GM12892 (cell line): ENCODE measurements at regions not wholly inside any gene's neighbourhood (a gene's known extent, or its start where the extent isn't known, plus 50 kb on each side); places are given as distances from the start of the nearest gene placed in this dataset.
"Not testable (repeated sequence)": the region's sequence is repeated elsewhere in the genome, so short reads cannot be mapped to it uniquely, and the experiment has no call there.

Experiments
- DNase-seq: peaks from one replicate; pipeline ENCODE4 v3.0.0; 2011; ENCODE audit not compliant: insufficient read length
- FAIRE-seq: peaks from 2 replicates; lab custom pipeline; 2011; peaks lifted over from hg19 to GRCh38; lab: Jason Lieb, UNC
- POLR2A ChIP-seq: IDR thresholded peaks from 2 replicates; pipeline ENCODE4 v1.6.1; 2011; ENCODE audit warnings: low read depth, low read length, control low read depth
- POLR2AphosphoS5 ChIP-seq: IDR thresholded peaks from 2 replicates; pipeline ENCODE4 v1.6.1; 2011; ENCODE audit warnings: low read depth, low read length, control low read depth
- TAF1 ChIP-seq: IDR thresholded peaks from 2 replicates; pipeline ENCODE4 v1.6.1; 2011; ENCODE audit warnings: low read depth, mild to moderate bottlenecking, control low read depth, low read length, borderline replicate concordance

GRCh38 chr2:147440734-147441133 lies 404.1 kb upstream of the ACVR2A start:
- FAIRE-seq = no peak
- no peak for DNase-seq
- TF ChIP-seq TAF1 (no peak), POLR2A (no peak), POLR2AphosphoS5 (no peak)

GRCh38 chr2:147439986-147440385 lies 404.8 kb upstream of the ACVR2A start:
- TF ChIP-seq POLR2AphosphoS5 (no peak), TAF1 (no peak), POLR2A (no peak)
- no peak for FAIRE-seq
- no peak for DNase-seq

GRCh38 chr2:147438882-147439281 lies 405.9 kb upstream of the ACVR2A start:
- FAIRE-seq = no peak

GRCh38 chr2:147433822-147434221 lies 411.0 kb upstream of the ACVR2A start:
- DNase-seq (no peak), FAIRE-seq (no peak)
- no peak for TF ChIP-seq POLR2A
- TF ChIP-seq POLR2AphosphoS5 = no peak
- no peak for TF ChIP-seq TAF1

More at GRCh38 chr2:147438882-147439281, 405.9 kb upstream of the ACVR2A start:
- TF ChIP-seq POLR2AphosphoS5 = no peak
- no peak for TF ChIP-seq TAF1
- TF ChIP-seq POLR2A = no peak
- no peak for DNase-seq

- DNase-seq (no peak), FAIRE-seq (no peak)
- no peak for TF ChIP-seq POLR2AphosphoS5
- no peak for TF ChIP-seq POLR2A
- TF ChIP-seq TAF1 = no peak
These were observed 414.4 kb upstream of the ACVR2A start for GRCh38 chr2:147430408-147430807.

GRCh38 chr2:147428120-147428747 lies 416.6 kb upstream of the ACVR2A start:
- DNase-seq (no peak), FAIRE-seq (no peak)
- no peak for TF ChIP-seq TAF1
- no peak for TF ChIP-seq POLR2A
- TF ChIP-seq POLR2AphosphoS5 = no peak

GRCh38 chr2:147425437-147426029 lies 419.3 kb upstream of the ACVR2A start:
- DNase-seq (no peak), FAIRE-seq (no peak)
- TF ChIP-seq POLR2AphosphoS5 (no peak), TAF1 (no peak), POLR2A (no peak)

GRCh38 chr2:147424766-147425165 lies 420.1 kb upstream of the ACVR2A start:
- DNase-seq (no peak), FAIRE-seq (no peak)
- TF ChIP-seq TAF1 (no peak), POLR2AphosphoS5 (no peak), POLR2A (no peak)

GRCh38 chr2:147420947-147421675 lies 423.7 kb upstream of the ACVR2A start:
- DNase-seq = no peak
- TF ChIP-seq POLR2A (no peak), TAF1 (no peak), POLR2AphosphoS5 (no peak)

GRCh38 chr2:147420517-147420916 lies 424.3 kb upstream of the ACVR2A start:
- no peak for DNase-seq
- no peak for FAIRE-seq
- TF ChIP-seq POLR2A = no peak
- TF ChIP-seq TAF1 = no peak
- TF ChIP-seq POLR2AphosphoS5 = no peak

More at GRCh38 chr2:147420947-147421675, 423.7 kb upstream of the ACVR2A start:
- no peak for FAIRE-seq

- no peak for FAIRE-seq
- DNase-seq = no peak
- no peak for TF ChIP-seq POLR2AphosphoS5
- TF ChIP-seq TAF1 = no peak
- no peak for TF ChIP-seq POLR2A
These were observed 428.7 kb upstream of the ACVR2A start for GRCh38 chr2:147416099-147416498.

GRCh38 chr2:147414656-147415055 lies 430.2 kb upstream of the ACVR2A start:
- FAIRE-seq, DNase-seq: not testable (repeated sequence)
